ENCODE measurements at regions not wholly inside any gene's neighbourhood (a gene's known extent, or its start where the extent isn't known, plus 50 kb on each side); places are given as distances from the start of the nearest gene placed in this dataset.
"Not testable (repeated sequence)": the region's sequence is repeated elsewhere in the genome, so short reads cannot be mapped to it uniquely, and the experiment has no call there.

GRCh38 chr11:67768001-67768730 lies 93.7 kb upstream of the ALDH3B2 start:
- not testable (repeated sequence) for DNase-seq (ENCODE audit: low read depth)

- not testable (repeated sequence) for DNase-seq (ENCODE audit: low read depth)
Observed at GRCh38 chr11:67761211-67761610, 86.8 kb upstream of the ALDH3B2 start.

- not testable (repeated sequence) for DNase-seq (ENCODE audit: low read depth)
Observed at GRCh38 chr11:67759321-67759720, 84.9 kb upstream of the ALDH3B2 start.

- not testable (repeated sequence) for DNase-seq (ENCODE audit: low read depth)
Observed at GRCh38 chr11:67758467-67758866, 84.0 kb upstream of the ALDH3B2 start.

- DNase-seq (ENCODE audit: low read depth), result not testable (repeated sequence)
Observed at GRCh38 chr11:67758009-67758408, 83.6 kb upstream of the ALDH3B2 start.

- not testable (repeated sequence) for DNase-seq (ENCODE audit: low read depth)
Observed at GRCh38 chr11:67753820-67754219, 79.4 kb upstream of the ALDH3B2 start.

GRCh38 chr11:67745181-67745726 lies 70.8 kb upstream of the ALDH3B2 start:
- DNase-seq (ENCODE audit: low read depth), result no peak

GRCh38 chr11:67744231-67744630 lies 69.8 kb upstream of the ALDH3B2 start:
- DNase-seq (ENCODE audit: low read depth), result not testable (repeated sequence)

- not testable (repeated sequence) for DNase-seq (ENCODE audit: low read depth)
Observed at GRCh38 chr11:67738231-67738630, 63.8 kb upstream of the ALDH3B2 start.

- DNase-seq (ENCODE audit: low read depth), result not testable (repeated sequence)
Observed at GRCh38 chr11:67737562-67738080, 63.2 kb upstream of the ALDH3B2 start.

GRCh38 chr11:67732045-67732787 lies 57.8 kb upstream of the ALDH3B2 start:
- DNase-seq (ENCODE audit: low read depth), result no peak

GRCh38 chr11:67731583-67731982 lies 57.2 kb upstream of the ALDH3B2 start:
- DNase-seq (ENCODE audit: low read depth), result no peak

GRCh38 chr11:67728163-67728571 lies 53.7 kb upstream of the ALDH3B2 start:
- not testable (repeated sequence) for DNase-seq (ENCODE audit: low read depth)

GRCh38 chr11:67727066-67728040 lies 52.9 kb upstream of the ALDH3B2 start:
- not testable (repeated sequence) for DNase-seq (ENCODE audit: low read depth)
